ENCODE measurements at regions not wholly inside any gene's neighbourhood (a gene's known extent, or its start where the extent isn't known, plus 50 kb on each side); places are given as distances from the start of the nearest gene placed in this dataset.
A peak's percentile ranks its signal among the peaks of the same experiment; 100 is the strongest.

DNA sequence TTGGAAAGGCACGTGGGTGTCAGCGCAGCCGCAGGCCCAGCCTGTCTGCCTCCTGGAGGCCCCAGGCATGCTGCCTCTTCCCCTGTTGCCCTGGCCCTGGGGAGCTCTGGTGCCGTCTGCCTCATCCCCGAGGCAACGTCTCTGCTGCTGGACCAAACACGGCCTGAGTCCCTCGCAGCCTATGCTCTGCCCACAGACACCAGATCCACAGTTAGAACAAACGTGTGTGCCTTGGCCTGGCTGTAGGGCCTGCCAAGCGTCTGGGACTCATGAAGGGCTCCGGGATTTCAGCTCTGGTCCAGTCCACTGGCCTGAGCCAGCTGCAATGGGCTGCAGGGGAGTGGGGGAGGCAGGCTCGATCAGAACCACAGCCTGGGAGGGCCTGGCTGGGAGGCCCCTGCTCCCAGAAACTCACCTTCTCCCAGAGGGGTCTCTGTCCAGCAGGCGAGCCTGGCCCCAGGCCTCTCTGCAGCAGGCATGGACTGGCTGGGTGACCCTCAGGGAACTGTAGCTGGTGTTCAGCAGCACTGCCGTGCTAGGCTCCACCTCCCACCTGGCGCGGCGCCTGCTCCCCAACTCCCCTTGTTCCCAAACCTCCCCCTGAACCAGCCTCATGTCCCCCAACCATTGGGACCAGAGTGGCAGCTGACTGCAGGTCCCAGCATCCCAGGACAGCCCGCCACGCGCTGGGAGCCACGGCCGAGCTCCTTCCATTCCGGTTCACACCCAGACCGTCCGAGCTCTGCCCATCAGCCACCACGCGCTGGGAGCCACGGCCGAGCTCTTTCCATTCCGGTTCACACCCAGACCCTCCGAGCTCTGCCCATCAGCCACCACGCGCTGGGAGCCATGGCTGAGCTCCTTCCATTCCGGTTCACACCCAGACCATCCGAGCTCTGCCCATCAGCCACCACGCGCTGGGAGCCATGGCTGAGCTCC, 197.0 kb downstream of the DLL1 start:
- Histone ChIP-seq H3K4me3 (no peak overlapping the region), H3K27me3 (no peaks in the 10 kb centered on the region), H3K36me3 (no peaks in the 10 kb centered on the region), H3K9me3 (no peaks in the 10 kb centered on the region), H3K4me1 (peaks cover 0 to 13% (median 0%) of the 10 kb centered on the region in 4 donors), H3K27ac (no peak overlapping the region)
- 87 to 92% methylated on average over 37 of the region's 37 CpGs for WGBS, 2 donors
- TF ChIP-seq CTCF (IDR thresholded peaks at IDR 0.05), result no peak
- TF ChIP-seq EP300 (IDR thresholded peaks at IDR 0.05), result no peak
- TF ChIP-seq POLR2A (IDR thresholded peaks at IDR 0.05), result no peak
- TF ChIP-seq POLR2AphosphoS5 (IDR thresholded peaks at IDR 0.05), result no peak
- intact Hi-C loops (cut with DNase I), result no loop called here
- peak; percentile 62 for DNase-seq

GRCh38 chr6:170093276-170093657, 197.6 kb downstream of the DLL1 start:
- 83 to 85% methylated on average over 17 of the region's 17 CpGs for WGBS, 2 donors
- no peak for DNase-seq

DNA sequence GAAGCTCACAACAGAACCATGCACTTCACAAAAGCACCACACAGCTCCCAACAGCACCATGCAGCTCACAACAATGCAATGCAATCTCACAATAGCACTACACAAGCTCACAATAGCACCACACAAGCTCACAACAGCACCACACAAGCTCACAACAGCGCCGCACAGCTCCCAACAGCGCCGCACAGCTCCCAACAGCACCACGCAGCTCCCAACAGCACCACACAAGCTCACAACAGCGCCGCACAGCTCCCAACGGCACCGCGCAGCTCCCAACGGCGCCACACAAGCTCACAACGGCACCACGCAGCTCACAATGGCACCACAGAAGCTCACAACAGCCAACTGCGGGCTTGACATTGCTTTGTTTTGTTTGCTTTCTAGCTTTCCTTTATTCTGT, 198.1 kb downstream of the DLL1 start:
- Histone ChIP-seq H3K36me3 (no peaks in the 10 kb centered on the region), H3K4me1 (peaks cover 0 to 13% (median 0%) of the 10 kb centered on the region in 4 donors), H3K27ac (no peak overlapping the region), H3K27me3 (no peaks in the 10 kb centered on the region), H3K9me3 (no peaks in the 10 kb centered on the region), H3K4me3 (no peak overlapping the region)
- WGBS, 2 donors, result 77 to 78% methylated on average over 15 of the region's 15 CpGs
- peak; percentile 34 for DNase-seq
- intact Hi-C loops (cut with DNase I), result no loop called here
- TF ChIP-seq POLR2AphosphoS5 (IDR thresholded peaks at IDR 0.05), result no peak
- TF ChIP-seq EP300 (IDR thresholded peaks at IDR 0.05), result no peak
- no peak for TF ChIP-seq CTCF (IDR thresholded peaks at IDR 0.05)
- TF ChIP-seq POLR2A (IDR thresholded peaks at IDR 0.05), result no peak

More at GRCh38 chr6:170093276-170093657, 197.6 kb downstream of the DLL1 start:
- Histone ChIP-seq H3K4me3 (no peak overlapping the region), H3K4me1 (peaks cover 0 to 13% (median 0%) of the 10 kb centered on the region in 4 donors), H3K9me3 (no peaks in the 10 kb centered on the region), H3K36me3 (no peaks in the 10 kb centered on the region), H3K27ac (no peak overlapping the region), H3K27me3 (no peaks in the 10 kb centered on the region)
- intact Hi-C loops (cut with DNase I), result no loop called here
- TF ChIP-seq EP300 (IDR thresholded peaks at IDR 0.05) (no peak), POLR2A (IDR thresholded peaks at IDR 0.05) (no peak), POLR2AphosphoS5 (IDR thresholded peaks at IDR 0.05) (no peak), CTCF (IDR thresholded peaks at IDR 0.05) (no peak)

DNA sequence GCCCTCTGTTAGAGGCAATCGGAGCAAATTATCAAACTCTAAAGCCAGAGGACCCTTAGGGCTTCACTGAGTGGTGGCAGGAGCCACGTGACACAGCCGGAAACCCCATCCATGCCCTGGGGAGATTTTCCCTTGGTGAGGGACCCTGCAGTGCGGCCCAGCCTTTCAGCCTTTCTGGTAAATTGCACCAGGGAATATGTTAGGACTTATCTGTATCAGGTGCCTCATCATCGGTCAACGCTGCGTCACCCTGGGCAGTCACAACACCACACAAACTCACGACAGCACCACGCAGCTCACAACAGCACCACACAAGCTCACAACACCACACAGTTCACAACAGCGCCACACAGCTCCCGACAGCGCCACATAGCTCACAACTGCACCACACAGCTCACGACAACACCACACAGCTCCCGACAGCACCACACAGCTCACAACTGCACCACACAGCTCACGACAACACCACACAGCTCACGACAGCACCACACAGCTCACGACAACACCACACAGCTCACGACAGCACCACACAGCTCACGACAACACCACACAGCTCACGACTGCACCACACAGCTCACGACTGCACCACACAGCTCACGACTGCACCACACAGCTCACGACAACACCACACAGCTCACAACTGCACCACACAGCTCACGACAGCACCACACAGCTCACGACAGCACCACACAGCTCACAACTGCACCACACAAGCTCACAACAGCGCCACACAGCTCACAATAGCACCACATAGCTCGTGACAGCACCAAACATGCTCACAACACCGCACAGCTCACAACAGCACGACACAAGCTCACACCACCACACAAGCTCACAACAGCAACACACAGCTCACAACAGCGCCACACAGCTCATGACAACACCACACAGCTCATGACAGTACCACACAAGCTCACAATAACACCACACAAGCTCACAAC, 199.0 kb downstream of the DLL1 start:
- WGBS, 2 donors, result 90 to 95% methylated on average over 30 of the region's 30 CpGs
- peaks cover 0 to 12% (median 0%) of the 10 kb centered on the region in 4 donors for H3K4me1 ChIP-seq
- no peak overlapping the region for H3K27ac ChIP-seq
- no peaks in the 10 kb centered on the region for H3K9me3 ChIP-seq
- TF ChIP-seq CTCF (IDR thresholded peaks at IDR 0.05) (no peak), POLR2A (IDR thresholded peaks at IDR 0.05) (no peak), POLR2AphosphoS5 (IDR thresholded peaks at IDR 0.05) (no peak), EP300 (IDR thresholded peaks at IDR 0.05) (no peak)
- intact Hi-C loops (cut with DNase I), result no loop called here
- H3K36me3 ChIP-seq, result no peaks in the 10 kb centered on the region
- H3K27me3 ChIP-seq, result no peaks in the 10 kb centered on the region
- DNase-seq, result peak; percentile 58
- no peak overlapping the region for H3K4me3 ChIP-seq
